SK-N-SH (cell line): ENCODE measurements at regions not wholly inside any gene's neighbourhood (a gene's known extent, or its start where the extent isn't known, plus 50 kb on each side); places are given as distances from the start of the nearest gene placed in this dataset.

Experiments used
- CTCF ChIA-PET: fragments of 300-600, 350-600 bp; formaldehyde crosslinking; extraction: SDS; loops from one replicate; lab custom pipeline; 2021; lab: Yijun Ruan, JAX
- POLR2A ChIA-PET: fragments of 350-600 bp; sonication (Branson Sonifier 250); formaldehyde crosslinking; extraction: SDS; loops from one replicate; lab custom pipeline; 2020; ENCODE audit warnings: antibody characterized with exemption, inconsistent platforms; lab: Yijun Ruan, JAX
- DNase-seq: peaks from one replicate; pipeline ENCODE4 v3.0.0; 2012
- H2AFZ ChIP-seq: fragments of 200-600 bp; sonication (generic); 2 replicates; pipeline ENCODE4 v1.8.1; 2016; ENCODE audit warnings: antibody characterized with exemption, mild to moderate bottlenecking, low read depth
- H3F3A ChIP-seq: fragments of 200-600 bp; sonication (generic); replicated peaks from 2 replicates; pipeline ENCODE3; 2016; ENCODE audit warnings: antibody characterized with exemption, mild to moderate bottlenecking; ENCODE audit not compliant: insufficient read depth
- H3K27ac ChIP-seq, 2 experiments: fragments of 200-500 bp in 1 of 2; fragments of 200-600 bp in 1 of 2; sonication (Bioruptor generic) in 1 of 2; sonication (generic), shearing (Covaris generic) in 1 of 2; 2 replicates each; pipeline versions ENCODE4 v1.5.1 to v1.6.1; 2014 to 2016; ENCODE audit warnings: low read depth in 2 of 2, inconsistent platforms in 1 of 2, low read length in 1 of 2, mild to moderate bottlenecking in 1 of 2, mixed read lengths in 1 of 2
- H3K27me3 ChIP-seq: fragments of 200-600 bp; sonication (generic), shearing (Covaris generic); 2 replicates; pipeline ENCODE4 v1.6.1; 2016; ENCODE audit warnings: mixed run types; ENCODE audit not compliant: insufficient read depth
- H3K36me3 ChIP-seq, 2 experiments: fragments of 200-500 bp in 1 of 2; fragments of 200-600 bp in 1 of 2; sonication (Bioruptor generic) in 1 of 2; sonication (generic) in 1 of 2; replicated peaks in 1 of 2; 2 replicates each; pipeline versions ENCODE3 to v1.5.1; 2014 to 2016; ENCODE audit warnings: low read length in 1 of 2, mild to moderate bottlenecking in 1 of 2; ENCODE audit not compliant: insufficient read depth in 2 of 2, control insufficient read depth in 1 of 2
- H3K4me1 ChIP-seq, 2 experiments: fragments of 200-500 bp in 1 of 2; fragments of 200-600 bp in 1 of 2; sonication (Bioruptor generic) in 1 of 2; sonication (generic), shearing (Covaris generic) in 1 of 2; 2 replicates each; pipeline versions ENCODE4 v1.5.1 to v1.6.1; 2014 to 2016; ENCODE audit warnings: low read depth in 1 of 2, low read length in 1 of 2, mixed run types in 1 of 2; ENCODE audit not compliant: insufficient read depth in 2 of 2, control insufficient read depth in 1 of 2
- H3K4me2 ChIP-seq: fragments of 200-600 bp; sonication (generic), shearing (Covaris generic); 2 replicates; pipeline ENCODE4 v1.6.1; 2017; ENCODE audit warnings: mixed run types
- H3K4me3 ChIP-seq, 2 experiments: fragments of 200-500 bp in 1 of 2; fragments of 200-600 bp in 1 of 2; sonication (Bioruptor generic) in 1 of 2; sonication (generic), shearing (Covaris generic) in 1 of 2; 2 replicates each; pipeline versions ENCODE4 v1.5.1 to v1.8.1; 2014 to 2016; ENCODE audit warnings: low read depth in 2 of 2, inconsistent platforms in 1 of 2, low read length in 1 of 2, mild to moderate bottlenecking in 1 of 2, mixed read lengths in 1 of 2, moderate library complexity in 1 of 2
- H3K79me2 ChIP-seq: fragments of 200-600 bp; sonication (generic); 2 replicates; pipeline ENCODE4 v1.8.1; 2017; ENCODE audit warnings: mild to moderate bottlenecking; ENCODE audit not compliant: insufficient read depth
- H3K9ac ChIP-seq: fragments of 200-600 bp; sonication (generic); 2 replicates; pipeline ENCODE4 v1.6.1; 2017; ENCODE audit warnings: mixed run types
- H3K9me2 ChIP-seq: fragments of 200-600 bp; sonication (generic); 2 replicates; pipeline ENCODE4 v1.6.1; 2017; ENCODE audit warnings: mixed run types
- H3K9me3 ChIP-seq: fragments of 200-600 bp; sonication (generic); 2 replicates; pipeline ENCODE4 v1.6.1; 2017; ENCODE audit warnings: mixed run types, mild to moderate bottlenecking, moderate library complexity
- H4K20me1 ChIP-seq: fragments of 200-600 bp; sonication (generic); 2 replicates; pipeline ENCODE4 v1.6.1; 2017; ENCODE audit warnings: mild to moderate bottlenecking, mixed run types; ENCODE audit not compliant: insufficient read depth
- ELF1 ChIP-seq: IDR thresholded peaks from 2 replicates; pipeline ENCODE4 v1.4.0; 2012
- EP300 ChIP-seq, 2 experiments: IDR thresholded peaks; 2 replicates each; pipeline versions ENCODE4 v1.4.0 to v1.6.1; 2012; ENCODE audit warnings: borderline replicate concordance in 1 of 2, low read depth in 1 of 2, low read length in 1 of 2
- FOSL2 ChIP-seq: IDR thresholded peaks from 2 replicates; pipeline ENCODE4 v1.4.0; 2012; ENCODE audit warnings: low read depth, mild to moderate bottlenecking, moderate library complexity, borderline replicate concordance
- FOXJ3 ChIP-seq: sonication (generic); formaldehyde crosslinking; IDR thresholded peaks from 2 replicates; pipeline ENCODE4 v1.5.1; 2020; ENCODE audit warnings: mild to moderate bottlenecking, missing genetic modification reagents
- GABPA ChIP-seq: IDR thresholded peaks from 2 replicates; pipeline ENCODE4 v1.4.0; 2012; ENCODE audit warnings: low read depth, mild to moderate bottlenecking
- JUND ChIP-seq: IDR thresholded peaks from 2 replicates; pipeline ENCODE4 v1.4.0; 2012
- MEF2A ChIP-seq: IDR thresholded peaks from 2 replicates; pipeline ENCODE4 v1.4.0; 2012; ENCODE audit warnings: low read depth, borderline replicate concordance
- NRF1 ChIP-seq: IDR thresholded peaks from 2 replicates; pipeline ENCODE4 v1.6.1; 2012; ENCODE audit warnings: low read depth, mild to moderate bottlenecking, low read length
- POLR2AphosphoS5 ChIP-seq: IDR thresholded peaks from 2 replicates; pipeline ENCODE4 v1.6.1; 2012; ENCODE audit warnings: low read depth, low read length
- RAD21 ChIP-seq: IDR thresholded peaks from 2 replicates; pipeline ENCODE4 v1.6.1; 2012; ENCODE audit warnings: mild to moderate bottlenecking, low read length
- RFX5 ChIP-seq: IDR thresholded peaks from 2 replicates; pipeline ENCODE4 v1.6.1; 2012; ENCODE audit warnings: mild to moderate bottlenecking, improper control_type of control experiment, low read length
- RXRA ChIP-seq: IDR thresholded peaks from 2 replicates; pipeline ENCODE4 v1.4.0; 2012; ENCODE audit warnings: low read depth, mild to moderate bottlenecking, borderline replicate concordance
- TAF1 ChIP-seq: IDR thresholded peaks from 2 replicates; pipeline ENCODE4 v1.6.1; 2012; ENCODE audit warnings: low read depth, mild to moderate bottlenecking, low read length, moderate library complexity, borderline replicate concordance
- TCF12 ChIP-seq: IDR thresholded peaks from 2 replicates; pipeline ENCODE4 v1.4.0; 2012
- TEAD4 ChIP-seq: IDR thresholded peaks from 2 replicates; pipeline ENCODE4 v1.4.0; 2012; ENCODE audit warnings: mild to moderate bottlenecking, borderline replicate concordance; ENCODE audit not compliant: insufficient read depth
- USF1 ChIP-seq: IDR thresholded peaks from 2 replicates; pipeline ENCODE4 v1.4.0; 2012; ENCODE audit warnings: low read depth, borderline replicate concordance
- YY1 ChIP-seq: IDR thresholded peaks from 2 replicates; pipeline ENCODE4 v1.4.0; 2012; ENCODE audit warnings: low read depth, mild to moderate bottlenecking
- WGBS: methylation state at CpG from one replicate; pipeline ENCODE4 v1.1.6; 2017; ENCODE audit warnings: low lambda C conversion rate; 5-methylcytosine and 5-hydroxymethylcytosine counted together
- TF ChIP-seq, protein P1 (sequence below): IDR thresholded peaks from 2 replicates; pipeline ENCODE4; 2012
- TF ChIP-seq, protein P2 (sequence below): IDR thresholded peaks from 2 replicates; pipeline ENCODE4 v1.4.0; 2012; ENCODE audit warnings: low read depth
- TF ChIP-seq, protein P3 (sequence below): IDR thresholded peaks from 2 replicates; pipeline ENCODE4 v1.4.0; 2012; ENCODE audit warnings: low read depth, borderline replicate concordance

DNA sequence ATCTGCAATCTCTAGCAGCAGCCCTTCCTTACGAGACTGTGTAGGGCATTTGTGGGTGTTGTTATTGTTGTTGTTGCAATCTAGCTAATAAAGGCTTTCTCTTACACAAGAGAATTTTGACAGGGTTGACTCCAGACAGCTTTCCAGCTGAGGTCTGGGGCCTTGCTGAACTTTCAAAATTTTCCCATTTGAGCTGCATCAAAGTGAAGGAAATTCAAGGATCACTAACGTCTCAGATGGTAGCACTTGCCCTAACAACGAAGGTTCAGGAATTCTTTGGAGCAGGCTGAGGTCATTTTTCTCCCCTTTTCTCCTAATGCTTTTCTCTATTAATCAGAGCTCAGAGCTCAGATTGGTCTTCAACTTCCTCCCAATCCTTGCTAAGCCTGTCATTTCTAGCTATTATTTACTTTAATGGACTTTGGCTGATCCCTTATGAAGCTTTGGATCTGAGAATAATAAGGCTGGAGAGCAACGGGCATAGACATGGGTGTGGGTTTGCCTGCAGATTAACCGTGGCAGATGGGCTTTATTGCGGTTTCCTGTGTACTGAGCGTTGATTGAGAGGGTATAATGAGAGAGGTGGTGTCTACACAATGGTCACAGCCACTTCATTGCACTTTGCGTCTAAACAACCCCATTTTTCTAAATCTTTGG lies 614.0 kb upstream of the AGTR1 start:
- Histone ChIP-seq H3K4me3 (no peak overlapping the region), H3K4me1 (peaks cover 0 to 7% of the 10 kb centered on the region in 2 experiments; a peak in 2 of 4 replicates), H3K27ac (no peak overlapping the region), H2AFZ (no peak overlapping the region), H3K79me2 (no peaks in the 10 kb centered on the region), H4K20me1 (no peaks in the 10 kb centered on the region), H3K27me3 (no peaks in the 10 kb centered on the region), H3F3A (no peaks in the 10 kb centered on the region), H3K36me3 (no peaks in the 10 kb centered on the region), H3K9me3 (no peaks in the 10 kb centered on the region), H3K9me2 (no peaks in the 10 kb centered on the region), H3K9ac (no peak overlapping the region), H3K4me2 (no peak overlapping the region)
- no peak for TF ChIP-seq TAF1
- no peak for TF ChIP-seq YY1
- no peak for TF ChIP-seq USF1
- TF ChIP-seq FOSL2 = no peak
- TF ChIP-seq GABPA = no peak
- TF ChIP-seq JUND = no peak
- TF ChIP-seq, protein P1, sequence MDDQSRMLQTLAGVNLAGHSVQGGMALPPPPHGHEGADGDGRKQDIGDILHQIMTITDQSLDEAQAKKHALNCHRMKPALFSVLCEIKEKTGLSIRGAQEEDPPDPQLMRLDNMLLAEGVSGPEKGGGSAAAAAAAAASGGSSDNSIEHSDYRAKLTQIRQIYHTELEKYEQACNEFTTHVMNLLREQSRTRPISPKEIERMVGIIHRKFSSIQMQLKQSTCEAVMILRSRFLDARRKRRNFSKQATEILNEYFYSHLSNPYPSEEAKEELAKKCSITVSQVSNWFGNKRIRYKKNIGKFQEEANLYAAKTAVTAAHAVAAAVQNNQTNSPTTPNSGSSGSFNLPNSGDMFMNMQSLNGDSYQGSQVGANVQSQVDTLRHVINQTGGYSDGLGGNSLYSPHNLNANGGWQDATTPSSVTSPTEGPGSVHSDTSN = no peak
- TF ChIP-seq FOXJ3 (CRISPR knock-in tag) = no peak
- TF ChIP-seq, protein P2, sequence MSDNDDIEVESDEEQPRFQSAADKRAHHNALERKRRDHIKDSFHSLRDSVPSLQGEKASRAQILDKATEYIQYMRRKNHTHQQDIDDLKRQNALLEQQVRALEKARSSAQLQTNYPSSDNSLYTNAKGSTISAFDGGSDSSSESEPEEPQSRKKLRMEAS = no peak
- TF ChIP-seq RXRA = no peak
- no peak for TF ChIP-seq TCF12
- TF ChIP-seq, protein P3, sequence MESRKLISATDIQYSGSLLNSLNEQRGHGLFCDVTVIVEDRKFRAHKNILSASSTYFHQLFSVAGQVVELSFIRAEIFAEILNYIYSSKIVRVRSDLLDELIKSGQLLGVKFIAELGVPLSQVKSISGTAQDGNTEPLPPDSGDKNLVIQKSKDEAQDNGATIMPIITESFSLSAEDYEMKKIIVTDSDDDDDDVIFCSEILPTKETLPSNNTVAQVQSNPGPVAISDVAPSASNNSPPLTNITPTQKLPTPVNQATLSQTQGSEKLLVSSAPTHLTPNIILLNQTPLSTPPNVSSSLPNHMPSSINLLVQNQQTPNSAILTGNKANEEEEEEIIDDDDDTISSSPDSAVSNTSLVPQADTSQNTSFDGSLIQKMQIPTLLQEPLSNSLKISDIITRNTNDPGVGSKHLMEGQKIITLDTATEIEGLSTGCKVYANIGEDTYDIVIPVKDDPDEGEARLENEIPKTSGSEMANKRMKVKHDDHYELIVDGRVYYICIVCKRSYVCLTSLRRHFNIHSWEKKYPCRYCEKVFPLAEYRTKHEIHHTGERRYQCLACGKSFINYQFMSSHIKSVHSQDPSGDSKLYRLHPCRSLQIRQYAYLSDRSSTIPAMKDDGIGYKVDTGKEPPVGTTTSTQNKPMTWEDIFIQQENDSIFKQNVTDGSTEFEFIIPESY = no peak
- TF ChIP-seq RFX5 = no peak
- TF ChIP-seq RAD21 = no peak
- TF ChIP-seq ELF1 = no peak
- no peak for TF ChIP-seq POLR2AphosphoS5
- no peak for TF ChIP-seq NRF1
- TF ChIP-seq TEAD4 = no peak
- TF ChIP-seq EP300 (IDR thresholded peaks at IDR 0.05; ENCODE audit: borderline replicate concordance in 1 of 2, low read depth in 1 of 2, low read length in 1 of 2) = no peak
- TF ChIP-seq MEF2A = no peak
- WGBS = 84% methylated on average over 8 of the region's 8 CpGs
- POLR2A ChIA-PET = interaction anchor here (0.6 kb wide), 1 partner anchor 9 kb away, joined by 4 read pairs; no protein-coding TSS in a partner anchor
- CTCF ChIA-PET = interaction anchor here (0.6 to 1.6 kb wide), 3 partner anchors 9 to 15 kb away, joined by 3 to 4 read pairs (median 4); no protein-coding TSS in a partner anchor
- no peak for DNase-seq
